GM21360 (cell line): ENCODE measurements at regions not wholly inside any gene's neighbourhood (a gene's known extent, or its start where the extent isn't known, plus 50 kb on each side); places are given as distances from the start of the nearest gene placed in this dataset.

Experiments used
- ATAC-seq: cut with Tn5 transposase; IDR thresholded peaks from one replicate; pipeline ENCODE4 v1.9.1; 2021; ENCODE audit warnings: mild to moderate bottlenecking, moderate library complexity; ENCODE audit not compliant: unreplicated experiment

- no peak for ATAC-seq
Measured at GRCh38 chr9:80596579-80596978, 1024.8 kb downstream of the TLE4 start.

- ATAC-seq, result no peak
Measured at GRCh38 chr9:80595192-80595591, 1023.4 kb downstream of the TLE4 start.

- ATAC-seq, result no peak
Measured at GRCh38 chr9:80592413-80592812, 1020.6 kb downstream of the TLE4 start.

DNA sequence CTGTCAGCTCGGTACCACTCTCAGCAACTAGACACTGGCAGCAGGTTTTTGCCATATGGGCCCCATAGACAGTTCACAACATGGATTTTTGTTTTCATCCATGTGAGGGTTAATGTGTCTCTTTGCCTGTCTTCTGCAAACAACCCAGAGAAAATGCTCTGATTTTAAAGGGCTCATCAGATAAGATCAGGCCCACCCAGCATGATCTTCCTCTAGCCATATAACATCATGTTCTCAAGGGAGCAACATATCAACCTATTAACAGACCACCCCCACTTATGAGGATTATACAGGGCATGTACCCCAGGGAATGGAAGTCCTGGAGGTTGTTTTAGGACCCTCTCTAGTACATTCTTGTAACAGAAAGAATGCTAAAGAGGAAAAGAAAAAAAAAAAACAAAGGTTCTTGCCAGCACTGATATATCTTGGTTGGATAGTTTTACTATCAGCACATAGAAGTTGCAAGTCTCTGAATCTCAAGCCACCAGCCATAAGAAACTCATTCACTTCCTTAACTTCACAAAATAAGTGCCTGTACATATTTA, 1015.1 kb downstream of the TLE4 start:
- no peak for ATAC-seq

DNA sequence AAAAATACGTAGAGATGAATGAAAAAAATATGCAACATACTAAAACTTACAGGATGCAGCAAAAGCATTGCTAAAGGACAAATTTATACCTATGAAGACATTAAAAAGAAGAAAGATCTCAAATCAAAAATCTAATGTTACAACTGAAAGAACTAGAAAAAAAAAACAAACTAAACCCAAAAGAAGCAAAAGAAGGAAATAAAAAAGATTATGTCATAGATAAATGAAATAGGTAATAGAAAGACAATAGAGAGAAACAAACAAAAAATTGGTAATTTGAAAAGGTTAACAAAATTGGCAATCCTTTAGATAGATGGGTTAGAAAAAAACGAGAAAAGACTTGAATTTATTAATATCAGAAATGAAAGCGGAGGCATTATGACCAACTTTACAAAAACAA, 1000.2 kb downstream of the TLE4 start:
- ATAC-seq, result no peak

DNA sequence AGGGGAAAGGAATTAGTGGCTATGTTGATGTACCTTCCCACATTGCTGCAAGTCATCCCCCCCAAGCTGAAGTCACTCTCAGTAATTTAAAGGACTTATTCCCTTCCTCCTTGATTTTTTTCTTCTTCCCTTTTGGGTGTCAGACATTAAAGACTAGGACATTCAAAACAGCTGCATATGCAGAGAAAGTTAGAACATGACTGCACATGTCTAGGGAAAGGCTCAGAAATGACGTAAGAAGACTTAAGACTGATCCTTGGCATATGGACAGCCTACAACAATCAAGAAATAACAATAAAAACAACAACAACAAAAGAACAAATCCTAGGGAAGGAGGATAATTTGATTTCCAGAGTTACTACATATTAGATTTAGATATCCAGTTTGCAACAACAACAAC, 997.5 kb downstream of the TLE4 start:
- no peak for ATAC-seq

DNA sequence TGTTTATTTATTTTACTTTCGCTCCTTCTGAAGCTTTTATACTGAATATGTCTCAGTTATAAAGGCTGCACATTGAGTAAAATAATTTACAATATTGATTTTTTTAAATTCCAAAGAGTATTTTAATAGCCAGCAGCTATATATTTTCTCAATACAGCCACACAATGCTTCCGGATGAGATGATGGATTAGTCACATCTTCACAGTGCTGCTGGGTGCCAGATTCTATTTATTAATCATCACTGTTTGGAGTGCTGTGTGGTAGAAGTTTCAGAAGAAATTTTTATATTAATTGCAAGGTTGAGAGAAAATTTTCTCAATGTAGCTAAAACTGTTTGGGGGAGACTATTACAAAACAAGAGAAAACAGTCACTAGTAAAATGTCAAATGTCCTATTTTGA, 989.8 kb downstream of the TLE4 start:
- ATAC-seq, result no peak

DNA sequence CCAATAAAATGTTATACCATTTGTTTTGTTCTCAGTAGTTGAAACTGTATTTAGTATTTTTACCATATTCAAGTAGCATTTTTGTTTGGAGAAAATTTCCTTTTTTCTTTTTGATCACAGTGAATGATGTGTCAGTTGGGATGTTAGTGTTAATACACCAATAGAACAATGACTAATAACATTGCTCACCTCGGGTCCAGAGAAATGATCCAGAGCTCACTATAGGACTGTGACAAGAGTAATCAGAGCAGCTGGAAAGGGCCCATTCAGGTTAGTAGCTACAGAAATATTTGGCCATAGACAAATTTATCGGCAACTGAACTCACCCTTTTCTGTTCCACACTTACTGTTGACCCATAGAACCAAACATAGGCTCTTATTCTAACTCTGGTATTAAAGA, 989.2 kb downstream of the TLE4 start:
- ATAC-seq, result no peak

- no peak for ATAC-seq
Measured at GRCh38 chr9:80557256-80557655, 985.5 kb downstream of the TLE4 start.

- no peak for ATAC-seq
Measured at GRCh38 chr9:80556631-80557030, 984.9 kb downstream of the TLE4 start.

DNA sequence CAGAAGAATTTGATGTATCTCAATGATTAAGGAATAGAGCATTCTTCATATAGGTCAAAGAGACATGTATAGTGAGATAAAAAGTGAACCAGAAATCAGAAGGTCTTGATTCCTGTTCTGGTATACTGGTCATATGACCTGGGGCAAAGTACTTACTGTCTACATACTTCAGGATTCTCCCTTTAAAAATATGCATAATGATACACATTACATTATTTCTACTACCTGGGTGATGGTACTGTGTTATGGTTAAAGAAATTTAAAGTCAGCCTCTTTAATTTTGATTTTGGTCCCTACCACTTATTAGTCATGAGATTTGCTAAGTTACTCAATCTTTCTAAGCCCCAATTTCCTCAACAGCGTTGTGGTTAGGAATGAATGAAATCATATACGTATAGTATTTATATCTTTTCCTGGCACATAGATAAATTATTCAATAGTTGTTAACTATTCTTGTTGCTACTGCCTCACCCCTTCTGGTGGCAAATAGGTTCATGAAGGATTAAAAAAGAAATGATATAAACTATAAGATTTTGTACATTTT, 984.1 kb downstream of the TLE4 start:
- no peak for ATAC-seq

DNA sequence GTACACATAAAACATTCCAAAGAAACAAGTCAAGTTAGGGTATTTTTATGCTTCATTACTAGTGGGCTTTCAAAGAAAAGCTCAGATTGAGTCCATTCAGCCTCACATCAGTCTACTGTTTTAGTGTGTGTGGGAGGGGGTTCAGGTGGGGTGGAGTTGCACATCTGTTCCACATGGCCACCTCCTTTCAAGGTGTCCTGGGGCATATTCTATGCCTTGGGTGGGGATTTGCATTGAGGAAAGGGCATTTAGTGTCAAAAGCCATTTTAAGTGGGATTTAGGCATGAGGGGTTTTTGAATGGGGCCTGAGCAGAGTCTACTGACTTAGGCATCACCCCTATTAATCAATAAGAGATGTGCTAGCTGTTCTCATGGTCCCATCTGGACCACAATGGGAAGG, 983.1 kb downstream of the TLE4 start:
- no peak for ATAC-seq

- no peak for ATAC-seq
Measured at GRCh38 chr9:80554301-80554700, 982.5 kb downstream of the TLE4 start.

GRCh38 chr9:80552931-80553330, 981.2 kb downstream of the TLE4 start:
- ATAC-seq, result no peak

DNA sequence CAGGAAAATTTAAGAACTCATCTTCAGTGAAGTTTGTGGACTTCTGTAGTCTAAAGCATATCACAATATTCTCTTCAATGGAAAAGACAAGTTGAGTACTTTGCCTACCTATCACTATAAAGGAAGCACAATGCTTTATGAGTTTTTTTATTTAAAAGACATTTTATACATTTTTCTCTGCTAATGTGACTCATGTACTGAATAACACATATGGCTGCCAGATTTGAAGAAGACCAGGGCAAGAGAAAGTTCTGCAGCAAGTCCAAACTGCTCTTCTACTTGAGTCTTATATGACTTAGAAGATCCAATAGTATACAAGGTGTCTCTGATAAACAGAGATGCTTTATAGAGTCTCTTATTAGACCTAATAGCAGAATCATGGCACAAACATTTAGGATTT, 978.4 kb downstream of the TLE4 start:
- no peak for ATAC-seq

- ATAC-seq, result no peak
Measured at GRCh38 chr9:80547613-80548012, 975.8 kb downstream of the TLE4 start.

- no peak for ATAC-seq
Measured at GRCh38 chr9:80540387-80540786, 968.6 kb downstream of the TLE4 start.

GRCh38 chr9:80538976-80539375, 967.2 kb downstream of the TLE4 start:
- no peak for ATAC-seq

DNA sequence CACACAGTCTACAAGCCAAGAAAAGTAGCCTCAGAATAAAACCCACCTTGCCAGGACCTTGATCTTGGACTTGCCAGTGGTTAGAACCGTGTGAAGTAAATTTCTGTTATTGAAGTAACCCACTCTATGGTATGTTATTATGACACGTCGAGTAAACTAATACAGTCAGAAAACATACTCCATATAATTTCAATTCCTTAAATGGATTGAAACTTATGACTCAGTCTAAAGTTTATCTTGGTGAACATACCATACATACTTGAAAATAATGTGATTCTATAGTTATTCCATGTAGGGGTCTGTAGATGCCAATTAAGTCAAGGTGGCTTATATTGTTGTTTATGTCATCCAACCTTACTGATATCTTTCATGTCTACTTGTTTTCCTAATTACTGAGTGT, 950.7 kb downstream of the TLE4 start:
- no peak for ATAC-seq

DNA sequence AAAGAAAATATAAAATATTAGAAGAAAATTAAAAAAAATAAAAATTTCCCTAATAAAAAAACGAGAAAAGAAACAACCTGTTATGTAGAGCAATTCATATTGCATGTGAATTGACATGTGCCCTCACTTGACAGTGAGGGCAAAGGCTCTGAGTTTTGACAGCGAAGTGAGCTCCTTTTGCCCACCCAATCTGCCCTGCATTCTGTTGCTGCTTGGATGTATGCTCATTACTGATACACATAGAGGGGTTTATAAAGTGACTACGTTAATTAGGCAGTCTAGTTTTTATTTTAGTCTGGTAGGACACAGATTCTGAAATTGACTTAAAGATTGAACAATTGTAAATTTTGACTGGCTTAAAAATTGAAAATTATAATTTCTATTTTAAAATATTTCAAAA, 949.4 kb downstream of the TLE4 start:
- no peak for ATAC-seq

GRCh38 chr9:80520231-80520630, 948.5 kb downstream of the TLE4 start:
- no peak for ATAC-seq

DNA sequence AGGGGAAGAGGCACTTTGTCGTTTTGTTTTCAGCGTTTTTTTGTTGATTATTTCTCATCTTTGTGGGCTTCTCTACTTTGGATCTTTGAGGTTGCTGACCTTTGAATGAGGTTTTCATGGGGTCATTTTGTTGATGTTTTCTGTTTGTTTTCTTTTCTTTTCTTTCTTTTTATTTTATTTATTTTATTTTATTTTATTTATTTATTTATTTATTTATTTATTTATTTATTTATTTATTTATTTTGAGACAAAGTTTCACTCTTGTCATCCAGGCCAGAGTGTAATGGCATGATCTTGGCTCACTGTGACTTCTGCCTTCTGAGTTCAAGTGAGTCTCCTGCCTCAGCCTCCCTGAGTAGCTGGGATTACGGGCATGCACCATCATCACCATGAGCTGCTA, 946.7 kb downstream of the TLE4 start:
- no peak for ATAC-seq

DNA sequence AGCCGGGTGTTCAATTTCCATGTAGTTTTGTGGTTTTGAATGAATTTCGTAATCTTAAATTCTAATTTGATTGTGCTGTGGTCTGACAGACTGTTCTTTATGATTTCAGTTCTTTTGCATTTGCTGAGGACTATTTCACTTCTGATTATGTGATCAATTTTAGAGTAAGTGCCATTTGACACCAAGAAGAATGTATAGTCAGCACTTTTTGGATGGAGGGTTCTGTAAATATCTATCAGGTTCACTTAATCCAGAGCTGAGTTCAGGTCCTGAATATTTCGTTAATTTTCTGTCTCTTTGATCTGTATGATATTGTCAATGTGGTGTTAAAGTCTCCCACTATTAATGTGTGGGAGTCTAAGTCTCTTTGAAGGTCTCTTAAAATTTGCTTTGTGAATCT, 944.9 kb downstream of the TLE4 start:
- no peak for ATAC-seq
